Cardiac fibroblast (primary cell): ENCODE measurements at regions not wholly inside any gene's neighbourhood (a gene's known extent, or its start where the extent isn't known, plus 50 kb on each side); places are given as distances from the start of the nearest gene placed in this dataset.
"Not testable (repeated sequence)": the region's sequence is repeated elsewhere in the genome, so short reads cannot be mapped to it uniquely, and the experiment has no call there.

Experiments
- DNase-seq, 2 donors: peaks; one replicate each; pipeline versions ENCODE4 v3.0.0 to v3.0.0-alpha.2; 2010; ENCODE audit warnings: low read depth in 2 of 2
- H3K4me3 ChIP-seq, 2 donors: replicated peaks in 1 of 2; 1 replicate in 1 of 2; 2 replicates in 1 of 2; pipeline ENCODE4 v1.5.1; 2011; ENCODE audit warnings: low read depth in 2 of 2, low read length in 2 of 2, mild to moderate bottlenecking in 2 of 2, moderate library complexity in 1 of 2
- CTCF ChIP-seq: IDR thresholded peaks from one replicate; pipeline ENCODE4 v1.5.1; 2011; ENCODE audit warnings: low read depth, mild to moderate bottlenecking, low read length, inconsistent platforms

- no peak for DNase-seq
- H3K4me3 ChIP-seq: no peak overlapping the region
- no peak for TF ChIP-seq CTCF
Observed at GRCh38 chr20:1845163-1845523, 50.1 kb upstream of the SIRPA start.

GRCh38 chr20:1844325-1845162 lies 50.7 kb upstream of the SIRPA start:
- no peak overlapping the region for H3K4me3 ChIP-seq
- peak; percentile 40 to 89 for DNase-seq
- TF ChIP-seq CTCF: no peak

GRCh38 chr20:1842281-1842680 lies 52.9 kb upstream of the SIRPA start:
- no peak overlapping the region for H3K4me3 ChIP-seq
- no peak for DNase-seq
- TF ChIP-seq CTCF: no peak

- no peak for TF ChIP-seq CTCF
- peak in 1 of 2 donors; percentile 50 for DNase-seq
- no peak overlapping the region for H3K4me3 ChIP-seq
Observed at GRCh38 chr20:1841554-1842140, 53.6 kb upstream of the SIRPA start.

GRCh38 chr20:1840817-1841553 lies 54.2 kb upstream of the SIRPA start:
- no peak overlapping the region for H3K4me3 ChIP-seq
- no peak for TF ChIP-seq CTCF
- no peak for DNase-seq

GRCh38 chr20:1839376-1840317 lies 55.6 kb upstream of the SIRPA start:
- not testable (repeated sequence) for DNase-seq, H3K4me3 ChIP-seq
